GM19372 (cell line): ENCODE measurements at regions not wholly inside any gene's neighbourhood (a gene's known extent, or its start where the extent isn't known, plus 50 kb on each side); places are given as distances from the start of the nearest gene placed in this dataset.
A peak's percentile ranks its signal among the peaks of the same experiment; 100 is the strongest.

Source experiments
- ATAC-seq: cut with Tn5 transposase; IDR thresholded peaks from one replicate; pipeline ENCODE4 v1.9.1; 2021; ENCODE audit warnings: mild to moderate bottlenecking, low read depth, moderate library complexity; ENCODE audit not compliant: unreplicated experiment

DNA sequence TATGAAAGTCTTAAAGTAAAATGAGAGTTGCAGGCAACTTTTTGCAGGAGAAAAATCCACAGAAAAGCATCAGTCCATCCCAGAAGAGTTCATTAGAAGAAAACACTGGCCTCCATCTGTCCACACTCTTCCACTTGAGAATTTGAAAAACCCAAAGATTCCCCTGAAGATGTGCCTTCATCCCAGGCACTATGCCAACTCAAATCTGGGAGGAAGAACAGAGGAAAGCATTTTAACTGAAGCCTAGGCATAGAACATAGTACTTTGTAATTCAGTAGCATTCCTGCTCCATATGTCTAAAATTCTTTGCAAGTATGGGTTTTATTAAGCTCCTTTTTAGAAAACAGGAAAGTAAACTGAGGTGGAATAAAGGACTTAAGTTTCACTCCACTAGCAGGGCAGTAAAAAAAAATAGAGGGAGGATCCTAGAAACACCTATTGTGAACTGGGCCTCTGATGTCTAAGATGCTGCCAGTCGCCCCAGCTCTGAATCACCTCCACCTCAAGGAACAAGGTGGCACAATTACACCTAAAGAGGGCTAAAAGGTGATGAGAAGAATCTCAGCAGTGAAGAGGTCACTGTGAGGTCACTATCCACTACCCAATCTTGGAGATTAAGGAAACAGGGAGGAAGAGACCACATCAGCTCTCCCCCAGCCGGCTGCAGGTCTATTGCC is 141.9 kb upstream of the FAM241A start:
- no peak for ATAC-seq

DNA sequence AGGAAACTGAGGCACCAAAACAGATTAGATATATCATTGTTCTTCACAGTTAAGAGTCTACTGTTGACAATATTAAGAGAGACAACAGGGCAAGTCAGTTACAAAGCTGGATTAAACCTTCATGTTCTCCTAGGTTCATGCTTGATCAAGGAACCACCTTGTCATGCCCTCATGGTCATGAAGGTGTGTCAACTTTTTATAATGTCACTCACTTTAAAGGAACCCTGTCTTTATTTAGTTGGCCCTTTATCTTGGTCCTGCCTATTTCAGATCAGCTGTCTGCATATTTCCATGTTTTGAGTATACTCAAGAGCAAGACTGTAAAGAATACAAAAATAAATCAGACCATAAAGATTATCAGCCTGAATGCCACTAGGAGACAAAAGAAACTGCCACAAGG is 140.2 kb upstream of the FAM241A start:
- no peak for ATAC-seq

DNA sequence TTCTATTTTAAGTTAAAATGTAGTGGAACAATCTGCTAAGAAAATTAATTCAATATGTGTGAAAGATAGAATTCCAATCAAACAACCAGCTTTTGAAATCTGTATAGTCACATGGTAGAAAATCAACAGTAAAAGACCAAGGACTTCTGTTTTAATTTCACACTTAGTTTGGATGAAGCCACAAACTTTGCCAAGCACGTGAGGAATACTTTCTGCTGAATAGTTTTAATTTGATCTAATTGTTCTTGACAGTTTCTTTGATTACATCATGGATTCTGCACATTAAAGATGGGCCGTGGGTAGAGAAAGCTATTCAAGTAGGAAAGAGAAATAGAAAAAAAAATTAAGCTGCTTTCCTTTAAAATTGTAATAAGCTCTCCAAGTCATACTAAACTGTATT is 137.9 kb upstream of the FAM241A start:
- no peak for ATAC-seq

DNA sequence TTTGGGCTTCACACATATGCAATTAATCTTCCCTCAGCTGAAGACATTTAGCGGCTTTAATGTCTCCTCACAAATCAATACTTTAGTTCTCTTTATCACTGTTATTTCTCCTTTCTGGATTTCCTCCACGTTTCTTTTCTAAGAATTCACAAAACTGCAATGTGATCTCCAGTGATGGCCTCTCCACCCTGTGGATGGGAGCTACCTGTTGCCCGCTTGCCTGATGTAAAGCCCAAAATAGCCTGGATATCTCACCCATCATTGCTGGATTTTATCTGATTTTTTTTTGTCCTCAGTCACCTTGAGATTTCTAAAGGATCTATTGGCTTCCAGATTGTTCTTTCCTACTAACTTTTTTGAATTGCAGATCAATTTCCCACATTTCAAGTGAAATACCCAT is 129.3 kb upstream of the FAM241A start:
- no peak for ATAC-seq

DNA sequence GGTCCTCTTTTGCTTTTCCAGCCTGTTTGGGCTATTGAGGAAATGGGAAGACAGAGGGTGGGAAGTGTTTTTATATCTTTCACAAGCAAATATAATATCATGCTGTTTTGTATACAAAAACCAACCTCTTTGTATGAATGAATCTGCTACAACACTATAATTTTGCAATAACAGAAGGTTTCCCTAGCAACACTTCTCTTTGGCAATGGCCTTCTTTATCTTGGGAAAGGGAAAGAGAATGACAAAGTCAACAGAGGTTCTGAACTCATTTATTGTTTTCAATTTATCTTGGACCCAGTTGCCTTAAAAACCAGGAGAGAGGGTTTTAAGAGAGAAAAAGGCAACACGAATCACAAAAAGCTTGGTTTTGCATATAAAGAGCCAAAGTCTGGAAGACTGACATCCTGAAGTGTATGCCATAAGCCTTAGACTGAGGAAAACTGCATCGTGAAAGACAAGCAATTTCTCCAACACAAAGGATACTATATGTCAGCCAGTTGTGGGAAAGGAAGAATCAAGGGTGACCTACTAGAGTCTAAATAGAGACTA is 121.8 kb upstream of the FAM241A start:
- ATAC-seq = no peak

DNA sequence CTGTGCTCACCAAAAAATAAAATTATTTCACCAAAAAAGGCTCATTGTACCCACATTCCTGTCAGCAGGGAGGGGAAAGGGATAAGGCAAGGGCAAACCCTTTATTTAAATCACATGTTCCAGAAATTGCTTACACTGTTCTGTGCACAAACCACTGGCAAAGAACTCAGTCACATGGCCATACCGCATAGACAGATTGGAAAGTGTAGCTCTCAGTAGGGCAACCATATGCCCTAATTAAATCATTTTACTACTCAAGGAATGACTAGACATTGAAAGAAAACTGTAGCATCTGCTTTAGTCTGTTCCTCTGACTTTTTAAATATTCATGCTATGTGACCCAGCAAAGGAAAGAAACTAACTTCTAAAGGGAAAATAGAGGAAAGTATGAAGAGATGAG is 119.2 kb upstream of the FAM241A start:
- no peak for ATAC-seq

DNA sequence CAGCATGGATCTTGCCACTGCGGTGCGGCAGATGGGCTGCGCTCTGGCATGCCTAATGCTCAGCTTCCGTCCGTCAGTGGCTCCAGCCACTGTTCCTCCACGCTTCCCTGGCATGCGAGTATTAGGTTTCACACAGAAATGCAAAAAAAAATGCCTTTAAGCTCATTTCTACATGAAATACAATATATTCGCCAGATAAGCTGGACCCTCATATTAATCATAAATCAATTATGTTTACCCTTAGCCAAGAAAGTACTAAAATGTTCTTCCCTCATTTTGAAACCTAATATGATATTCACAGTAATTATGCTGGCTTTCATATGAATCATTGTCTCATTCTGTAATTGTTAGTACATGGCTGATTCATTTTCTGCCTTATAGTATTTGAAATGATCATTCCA is 115.5 kb upstream of the FAM241A start:
- ATAC-seq = no peak

DNA sequence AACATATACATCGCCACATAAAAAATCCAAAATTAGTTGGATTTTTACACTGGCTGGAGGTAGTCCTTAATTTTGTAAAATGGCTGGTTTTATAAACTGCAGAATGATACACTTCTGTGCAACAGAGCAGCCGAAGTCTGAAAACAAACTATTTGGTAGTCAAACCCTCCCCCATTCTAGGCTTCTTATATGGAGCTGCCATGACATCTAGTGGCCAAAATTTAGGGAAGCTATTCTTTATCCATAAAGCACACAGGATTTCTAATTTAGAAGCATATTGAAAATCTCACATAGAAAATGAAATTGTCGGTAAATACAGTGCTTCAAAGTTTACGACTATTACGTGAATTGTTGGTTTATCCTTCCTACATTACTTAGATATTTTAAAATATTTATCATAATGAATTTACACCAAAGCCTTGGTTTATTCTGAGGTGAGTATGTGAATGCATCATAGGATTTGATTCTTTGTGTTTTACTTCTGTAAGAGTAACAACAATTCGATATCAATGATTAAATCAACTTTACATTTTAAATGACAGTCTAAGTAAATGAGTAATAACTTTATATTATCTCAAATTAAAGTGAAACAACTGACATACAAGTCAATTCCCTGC is 113.4 kb upstream of the FAM241A start:
- peak; percentile 75 for ATAC-seq

DNA sequence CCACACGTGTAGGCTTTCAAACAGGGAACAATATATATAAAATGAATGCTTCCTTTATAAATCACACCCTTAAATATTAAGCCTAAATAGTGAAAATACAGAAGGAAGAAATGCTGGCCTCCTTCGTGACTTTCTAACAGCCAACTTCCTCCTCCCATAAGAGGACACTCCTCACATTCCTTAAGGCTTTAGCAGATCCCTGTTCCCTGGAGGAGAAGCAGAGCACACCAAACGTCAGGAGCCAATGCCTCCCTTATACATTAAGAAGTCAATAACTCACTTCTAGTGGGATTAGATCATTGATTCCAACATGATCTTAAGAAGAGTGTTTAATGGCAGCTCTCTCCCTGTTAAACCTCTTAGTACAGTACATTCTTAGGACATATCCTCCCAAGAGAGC is 108.4 kb upstream of the FAM241A start:
- ATAC-seq = no peak

DNA sequence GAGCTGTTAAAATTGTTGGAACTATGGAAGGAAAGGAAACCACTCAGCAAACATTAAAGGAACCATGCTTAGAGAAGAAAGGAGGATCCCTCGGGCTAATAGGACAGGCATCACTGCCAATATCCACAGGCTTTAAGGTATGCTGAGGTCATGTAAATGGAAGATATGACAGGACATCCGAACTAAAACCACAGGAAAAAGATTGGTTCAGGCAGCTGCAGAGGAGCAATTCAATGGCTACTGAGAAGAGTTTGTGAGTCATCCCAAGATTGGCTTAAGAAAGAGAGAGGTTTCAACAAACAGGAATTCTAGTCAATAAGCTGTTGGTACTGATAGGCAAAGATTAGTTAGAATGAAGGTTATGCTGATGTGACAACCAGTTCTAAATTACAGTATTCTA is 106.4 kb upstream of the FAM241A start:
- no peak for ATAC-seq

DNA sequence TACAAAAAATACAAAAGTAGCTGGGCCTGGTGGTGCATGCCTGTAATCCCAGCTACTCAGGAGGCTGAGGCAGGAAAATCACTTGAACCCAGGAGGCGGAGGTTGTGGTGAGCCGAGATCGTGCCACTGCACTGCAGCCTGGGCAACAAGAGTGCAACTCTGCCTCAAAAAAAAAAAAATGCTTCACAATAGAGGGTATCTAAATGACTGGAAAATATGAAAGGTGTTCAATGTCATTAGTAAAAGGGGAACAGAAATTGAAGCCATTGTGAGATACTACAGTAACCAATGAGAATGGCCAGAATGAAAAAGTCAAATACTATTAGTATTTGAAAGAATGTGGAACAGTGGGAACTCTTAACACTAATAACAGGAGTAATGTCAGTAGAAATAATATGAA is 96.1 kb upstream of the FAM241A start:
- ATAC-seq = peak; percentile 86

DNA sequence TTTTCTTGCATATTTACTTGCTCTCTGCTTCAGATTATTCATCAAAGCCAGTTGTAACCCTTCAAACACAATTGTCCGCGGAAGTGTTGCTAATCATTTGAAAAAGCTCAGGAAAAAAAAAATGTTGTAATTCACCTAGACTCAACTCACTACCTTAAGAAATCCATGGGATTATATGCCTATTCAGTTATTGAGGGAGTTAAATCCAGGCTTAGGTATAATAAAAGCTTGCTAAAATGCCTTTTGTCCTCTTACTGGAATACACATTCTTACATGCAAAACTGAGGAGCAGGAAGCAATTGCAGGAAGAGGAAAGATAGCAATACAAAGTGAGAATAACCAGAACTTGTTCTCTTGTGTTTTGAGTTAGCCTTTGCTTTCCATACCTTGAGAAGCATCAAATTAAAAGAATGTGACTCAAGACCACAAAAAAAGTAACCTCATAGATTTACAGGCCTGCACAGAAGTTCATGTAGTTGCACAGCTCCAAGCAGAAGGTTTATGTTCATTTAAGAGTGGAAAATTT is 91.4 kb upstream of the FAM241A start:
- no peak for ATAC-seq

DNA sequence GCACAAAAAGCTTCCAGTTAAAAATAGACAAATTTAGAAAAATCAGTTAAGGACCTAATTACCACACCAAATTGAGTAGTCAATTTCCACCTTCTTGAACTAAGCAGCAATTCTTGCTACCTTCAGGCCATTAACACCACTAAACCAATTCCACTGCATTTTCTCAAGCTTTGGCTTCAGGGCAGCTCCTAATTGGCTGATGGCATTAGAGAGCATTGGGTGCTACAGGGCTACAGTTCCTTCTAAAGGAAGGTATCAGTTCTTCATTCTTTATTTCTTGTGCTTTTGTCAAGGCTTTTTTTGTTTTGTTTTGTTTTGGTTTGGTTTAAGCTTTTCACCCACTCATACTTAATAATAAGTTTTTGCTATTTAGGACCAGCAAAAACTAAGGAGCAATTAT is 90.2 kb upstream of the FAM241A start:
- ATAC-seq = no peak

DNA sequence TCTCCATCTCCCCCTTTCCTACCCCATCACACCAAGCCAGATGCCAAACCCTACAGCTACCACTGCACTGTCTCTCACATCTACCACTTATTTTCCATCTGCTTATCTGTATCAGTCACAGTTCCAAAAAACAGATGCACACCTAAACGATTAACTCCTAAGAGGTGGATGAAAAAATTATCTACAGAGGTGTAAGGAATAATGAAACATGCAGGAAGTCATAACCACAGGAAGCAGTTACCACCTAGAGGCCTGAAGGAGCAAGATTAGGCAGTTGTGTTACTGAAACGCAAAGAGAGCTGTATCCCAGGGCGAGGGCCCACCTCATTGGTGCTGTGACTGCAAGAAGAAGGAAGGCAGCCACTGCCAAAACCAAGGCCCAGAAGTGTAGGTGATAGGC is 87.8 kb upstream of the FAM241A start:
- no peak for ATAC-seq

DNA sequence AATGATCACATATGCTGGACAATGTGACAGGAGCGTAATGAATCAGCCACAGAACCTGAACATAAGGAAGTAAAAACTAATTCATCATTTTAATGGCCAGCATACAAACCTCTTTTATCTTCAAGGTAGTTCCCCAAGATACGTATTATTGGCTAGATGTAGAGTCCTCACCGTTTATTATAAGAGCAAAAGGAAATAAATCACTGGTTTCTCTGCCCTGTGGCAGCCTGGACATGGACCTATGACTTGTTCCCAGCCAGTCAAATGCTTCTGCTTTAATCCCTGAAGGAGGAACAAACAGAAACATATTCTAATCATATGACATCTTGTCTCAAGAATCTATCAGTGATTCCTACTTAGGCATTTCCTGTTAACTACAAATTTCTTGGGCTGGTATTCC is 86.8 kb upstream of the FAM241A start:
- ATAC-seq = no peak

DNA sequence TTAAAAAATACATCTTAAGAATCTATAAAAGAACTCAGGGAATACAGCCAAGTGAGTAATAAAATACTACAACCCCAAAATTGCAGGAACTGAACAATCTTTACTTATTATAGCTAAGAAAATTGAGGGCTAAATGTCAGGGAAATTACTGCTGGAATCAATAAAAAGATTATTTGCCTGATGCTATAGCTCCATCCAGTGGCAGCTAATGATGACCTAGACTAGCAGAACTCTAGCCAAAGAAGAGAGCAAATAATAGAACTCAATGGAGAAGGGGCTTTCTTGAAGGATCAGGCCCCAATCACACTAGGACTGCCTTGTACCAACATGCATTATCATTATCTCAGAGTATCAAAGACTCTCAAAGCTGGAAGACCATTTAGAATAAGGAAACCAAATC is 85.0 kb upstream of the FAM241A start:
- ATAC-seq = no peak

DNA sequence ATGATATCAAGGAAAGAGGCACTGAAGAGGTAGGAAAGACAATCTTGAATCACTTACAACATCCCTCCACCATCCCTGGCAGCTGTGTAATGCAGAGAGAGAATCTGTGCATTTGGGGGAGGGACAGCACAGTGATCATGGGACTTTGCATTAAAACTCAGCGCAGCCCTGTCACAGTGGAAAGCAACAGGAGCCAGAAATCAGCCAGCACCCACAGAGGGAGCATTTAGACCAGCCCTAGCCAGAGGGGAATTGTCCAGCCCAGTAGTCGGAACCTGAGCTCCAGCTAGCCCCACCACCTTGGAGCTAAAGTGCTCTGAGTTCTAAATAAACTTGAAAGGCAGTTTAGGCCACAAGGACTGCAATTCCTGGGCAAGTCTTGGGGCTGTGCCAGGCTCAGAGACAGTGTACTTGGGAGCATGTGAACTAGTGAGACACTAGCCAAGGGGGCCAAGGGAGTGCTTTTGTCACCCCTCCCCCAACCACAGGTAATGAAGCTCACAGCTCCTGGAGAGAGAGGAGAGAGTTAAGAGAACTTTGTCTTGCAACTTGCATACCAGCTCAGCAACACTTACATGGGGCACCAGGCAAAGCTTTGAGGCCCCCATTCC is 83.9 kb upstream of the FAM241A start:
- ATAC-seq = no peak

DNA sequence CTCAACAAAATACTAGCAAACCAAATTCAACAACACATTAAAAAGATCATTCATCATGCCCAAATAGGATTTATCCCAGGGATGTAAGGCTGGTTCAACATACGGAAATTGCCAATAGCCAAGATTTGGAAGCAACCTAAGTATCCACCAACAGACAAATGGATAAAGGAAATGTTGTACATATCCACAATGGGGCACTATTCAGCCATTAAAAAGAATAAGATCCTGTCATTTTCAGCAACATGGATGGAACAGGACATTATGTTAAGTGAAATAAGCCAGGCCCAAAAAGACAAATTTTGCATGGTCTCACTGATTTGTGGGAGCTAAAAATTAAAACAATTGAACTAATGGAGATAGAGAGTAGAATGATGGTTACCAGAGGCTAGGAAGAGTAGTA is 82.0 kb upstream of the FAM241A start:
- no peak for ATAC-seq

DNA sequence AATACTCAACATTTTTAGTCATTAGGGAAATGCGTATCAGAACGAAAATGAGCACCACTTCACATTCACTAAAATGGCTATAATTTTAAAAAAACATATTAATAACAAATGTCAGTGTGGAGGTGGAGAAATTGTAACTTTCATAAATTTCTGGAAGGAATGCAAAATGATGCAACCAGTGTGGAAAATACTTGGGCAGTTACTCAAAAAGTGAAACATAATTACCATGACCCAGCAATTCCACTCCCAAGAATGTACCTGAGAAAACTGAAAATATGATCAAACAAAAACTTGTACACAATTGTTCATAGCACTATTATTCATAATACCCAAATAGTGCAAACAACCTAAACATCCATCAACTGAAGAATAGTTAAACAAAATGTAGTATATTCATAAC is 76.1 kb upstream of the FAM241A start:
- ATAC-seq = no peak

DNA sequence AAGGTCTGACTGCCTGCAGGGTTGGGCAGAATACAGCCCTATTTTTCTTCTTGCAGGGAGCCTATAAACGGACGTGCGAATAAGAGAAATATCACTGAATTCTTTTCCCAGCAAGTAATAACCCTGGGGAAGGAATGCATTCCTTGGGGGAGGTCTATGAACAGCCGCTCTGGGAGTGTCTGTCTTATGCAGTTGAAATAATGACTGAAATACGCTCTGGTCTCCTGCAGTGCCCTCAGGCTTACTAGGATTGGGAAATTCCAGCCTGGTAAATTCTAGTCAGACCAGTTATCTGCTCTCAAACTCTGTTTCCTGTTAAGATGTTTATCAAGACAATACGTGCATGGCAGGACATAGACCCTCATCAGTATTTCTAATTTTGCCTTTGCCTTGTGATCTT is 72.1 kb upstream of the FAM241A start:
- ATAC-seq = no peak

DNA sequence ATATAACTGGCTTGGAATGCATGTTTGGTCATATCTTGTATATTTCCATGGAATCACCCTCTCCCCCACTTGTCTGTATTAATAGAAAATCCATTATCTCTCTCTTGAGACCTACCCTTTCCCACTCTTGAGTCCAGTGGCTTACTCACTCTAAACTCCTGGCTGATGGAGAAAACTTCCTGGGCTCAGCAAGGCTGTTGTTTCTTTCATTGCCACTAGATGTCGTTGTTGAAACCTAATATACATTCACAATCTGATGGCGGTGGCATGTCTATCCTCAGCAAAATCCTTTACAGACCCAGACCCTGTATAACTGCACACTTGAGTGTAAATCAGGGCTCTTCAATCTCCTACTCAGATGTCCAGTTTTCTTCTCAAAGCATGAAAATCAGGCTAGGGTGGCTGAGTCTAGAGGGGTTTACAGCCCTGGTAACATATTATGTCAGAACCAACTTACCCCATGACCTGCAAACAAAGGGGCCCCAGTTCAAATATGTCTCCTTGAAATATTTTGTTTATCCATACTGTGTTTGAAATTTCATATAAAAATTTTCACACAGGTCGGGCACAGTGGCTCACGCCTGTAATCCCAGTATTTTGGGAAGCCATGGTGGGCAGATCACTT is 70.0 kb upstream of the FAM241A start:
- peak; percentile 73 for ATAC-seq
